Stimulated activated naive CD8-positive, alpha-beta T cell treated with anti-CD3 and anti-CD28 coated beads, Interleukin-15, Interleukin-2, amounts not matched to agents 100 U/mL and 50 U/mL, for 24 hours (primary cell): ENCODE measurements at regions not wholly inside any gene's neighbourhood (a gene's known extent, or its start where the extent isn't known, plus 50 kb on each side); places are given as distances from the start of the nearest gene placed in this dataset.

Experiments used
- ATAC-seq: fragments of 150-1000 bp; cut with Tn5 transposase; one replicate; pipeline ENCODE4 v1.10.0; 2021
- DNase-seq: peaks from one replicate; pipeline ENCODE4 v3.0.0; 2021

- ATAC-seq: no peak
- DNase-seq: no peak
Observed at GRCh38 chr11:109350091-109350490, 71.9 kb upstream of the C11orf87 start.

DNA sequence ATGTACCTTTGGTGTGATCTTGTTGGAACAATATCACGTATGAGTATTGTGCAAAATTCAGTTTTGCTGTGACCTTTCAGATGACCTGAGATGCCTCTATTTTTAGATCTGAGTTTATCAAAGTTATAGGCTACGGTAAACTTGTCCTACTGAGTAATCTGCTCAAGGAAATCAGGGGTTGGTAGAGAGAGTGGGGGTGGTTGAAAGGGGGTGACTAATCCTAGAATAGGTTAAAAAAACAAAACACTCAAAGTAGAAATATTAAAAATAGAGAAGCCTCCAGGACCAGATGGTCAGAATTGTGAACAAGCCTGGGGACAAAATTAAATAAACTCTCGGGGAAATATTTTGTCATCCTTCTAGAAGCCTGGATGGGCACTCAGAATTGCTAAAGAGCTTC is 59.9 kb upstream of the C11orf87 start:
- DNase-seq (no peak), ATAC-seq (no peak)

GRCh38 chr11:109363682-109364081 is 58.3 kb upstream of the C11orf87 start:
- ATAC-seq (no peak), DNase-seq (no peak)

DNA sequence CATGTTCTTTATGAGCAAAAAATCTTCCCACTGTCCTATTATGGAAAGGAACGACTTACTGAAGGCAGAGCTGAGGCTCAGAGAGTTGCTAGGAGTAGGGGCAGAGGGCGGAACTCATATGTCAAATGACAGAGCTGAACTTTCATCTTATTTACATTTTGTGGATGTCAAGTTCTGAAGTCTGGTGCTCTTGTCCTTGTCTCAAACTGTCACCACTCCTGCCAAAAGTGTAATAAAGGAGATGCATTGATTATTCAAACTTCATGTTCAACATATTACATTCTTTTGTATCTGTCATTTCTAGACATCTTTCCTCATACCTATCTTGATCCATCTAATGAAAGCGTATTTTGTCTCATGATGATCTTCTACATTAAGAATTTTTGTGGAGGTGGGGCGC is 57.1 kb upstream of the C11orf87 start:
- no peak for ATAC-seq

DNA sequence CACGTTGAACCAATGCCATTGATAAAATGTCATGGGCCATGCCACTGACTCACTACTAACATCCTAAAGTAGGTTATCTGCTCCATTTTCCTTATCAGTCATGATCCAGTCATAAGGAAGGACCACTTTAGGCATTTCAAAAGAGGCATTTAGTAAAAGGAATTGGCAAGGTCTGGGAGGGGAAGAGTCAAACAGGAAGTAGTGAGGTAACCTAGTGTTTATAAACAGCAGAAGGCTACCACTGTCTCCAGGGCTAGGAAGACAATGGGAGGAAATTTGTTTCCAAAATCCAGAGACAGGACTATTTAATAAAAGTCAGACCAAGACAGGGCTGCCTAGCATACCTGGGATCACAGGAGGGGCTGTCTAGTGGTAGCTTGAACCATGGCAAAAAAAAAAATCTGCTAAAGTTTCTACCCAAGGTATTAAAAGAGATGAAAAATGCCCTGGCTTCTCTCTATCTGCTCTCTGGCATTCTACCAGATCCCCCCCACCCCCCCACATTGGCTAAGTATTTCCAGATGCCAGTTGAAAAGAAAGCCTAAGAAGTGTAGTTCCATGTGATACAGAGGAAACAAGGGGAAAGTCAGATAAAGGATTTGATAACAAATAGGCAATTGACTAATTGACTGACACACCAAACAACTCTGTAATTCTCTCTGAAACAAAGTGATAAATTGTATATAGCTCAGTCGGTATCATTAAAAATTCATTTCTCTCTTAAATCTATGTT is 50.4 kb upstream of the C11orf87 start:
- ATAC-seq (no peak), DNase-seq (no peak)

More for the DNA sequence above, 57.1 kb upstream of the C11orf87 start:
- no peak for DNase-seq
